B cell (primary cell): ENCODE measurements at regions not wholly inside any gene's neighbourhood (a gene's known extent, or its start where the extent isn't known, plus 50 kb on each side); places are given as distances from the start of the nearest gene placed in this dataset.

Experiments
- CTCF ChIP-seq: fragments of 200-600 bp; IDR thresholded peaks from one replicate; pipeline ENCODE4 v1.8.0; 2022; ENCODE audit warnings: antibody characterized with exemption, mild to moderate bottlenecking
- EZH2 ChIP-seq: IDR thresholded peaks from 2 replicates; pipeline ENCODE4 v1.6.1; 2012; ENCODE audit warnings: borderline replicate concordance, low read depth, mild to moderate bottlenecking, moderate library complexity, low read length; ENCODE audit not compliant: insufficient read depth, poor library complexity, severe bottlenecking

- TF ChIP-seq CTCF (no peak), EZH2 (no peak)
Observed at GRCh38 chr5:179467441-179467840, 82.9 kb upstream of the RUFY1 start.
